Right lobe of liver (tissue), 6 donors: ENCODE measurements at regions not wholly inside any gene's neighbourhood (a gene's known extent, or its start where the extent isn't known, plus 50 kb on each side); places are given as distances from the start of the nearest gene placed in this dataset.

Experiments used
- ATAC-seq, 4 donors: fragments of 200-7000 bp; cut with Tn5 transposase; one replicate each; pipeline ENCODE4 v1.9.1; 2020; ENCODE audit warnings: mild to moderate bottlenecking in 4 of 4, moderate library complexity in 4 of 4
- DNase-seq, 3 donors: peaks; one replicate each; pipeline ENCODE4 v3.0.0-alpha.2; 2020
- H3K27ac ChIP-seq, 3 donors: fragments of 200-600 bp; one replicate each; pipeline ENCODE4 v1.8.0; 2022
- H3K27me3 ChIP-seq, 2 donors: fragments of 200-600 bp; one replicate each; pipeline ENCODE4 v1.8.0; 2022
- H3K36me3 ChIP-seq, 4 donors: fragments of 200-600 bp; sonication (generic) in 1 of 4; one replicate each; pipeline versions ENCODE4 v1.5.1 to v1.8.0; 2017 to 2022; ENCODE audit warnings: control low read depth in 1 of 4
- H3K4me1 ChIP-seq, 4 donors: fragments of 200-600 bp; sonication (generic) in 1 of 4; one replicate each; pipeline versions ENCODE4 v1.5.1 to v1.8.0; 2017 to 2022; ENCODE audit warnings: control low read depth in 1 of 4
- H3K4me3 ChIP-seq, 3 donors: fragments of 200-600 bp; one replicate each; pipeline ENCODE4 v1.8.0; 2022
- H3K9me3 ChIP-seq, 4 donors: fragments of 200-600 bp; sonication (generic) in 1 of 4; one replicate each; pipeline versions ENCODE4 v1.5.1 to v1.8.0; 2017 to 2022; ENCODE audit warnings: control low read depth in 1 of 4
- CTCF ChIP-seq, 4 donors: fragments of 200-600 bp in 3 of 4; fragments of 450-650 bp in 1 of 4; IDR thresholded peaks; one replicate each; pipeline versions ENCODE4 v1.5.1 to v1.8.0; 2016 to 2022; ENCODE audit warnings: antibody characterized with exemption in 4 of 4, mild to moderate bottlenecking in 2 of 4
- POLR2A ChIP-seq: fragments of 450-650 bp; IDR thresholded peaks from one replicate; pipeline ENCODE4 v1.6.1; 2017; ENCODE audit warnings: antibody characterized with exemption, mild to moderate bottlenecking
- WGBS: methylation state at CpG from one replicate; pipeline ENCODE4 v1.1.6; 2018; ENCODE audit warnings: low coverage, low lambda C conversion rate; ENCODE audit not compliant: insufficient coverage; ENCODE audit errors: missing lambda C conversion rate; 5-methylcytosine and 5-hydroxymethylcytosine counted together
- intact Hi-C, 2 donors: fragments of 100-400 bp; cut with DNase I; formaldehyde crosslinking; loops; one replicate each; pipeline versions ENCODE4 v1.11.2 to v1.14.1; 2022
- donor health status: DM: no; HTN: yes; CAD: no.
- donor health status: DM: no; HTN: no; CAD: no.
- donor health status: DM: no; HTN: no; CAD: no.
- donor health status: DM: no; HTN: yes; CAD: no.
- donor health status: DM: no; HTN: yes; CAD: no.

- no peaks in the 10 kb centered on the region for H3K27me3 ChIP-seq
- TF ChIP-seq CTCF (IDR thresholded peaks at IDR 0.05) (no peak), POLR2A (no peak)
- DNase-seq, result no peak
- no peaks in the 10 kb centered on the region for H3K36me3 ChIP-seq
- no peaks in the 10 kb centered on the region for H3K4me1 ChIP-seq
- no peaks in the 10 kb centered on the region for H3K9me3 ChIP-seq
- no peak overlapping the region for H3K4me3 ChIP-seq
- intact Hi-C loops, result no loop called here
- 32% methylated on average over 5 of the region's 5 CpGs for WGBS
- H3K27ac ChIP-seq, result no peak overlapping the region
- ATAC-seq, result no peak
Measured at GRCh38 chr12:97359021-97359690, 103.4 kb upstream of the RMST start.

GRCh38 chr12:97363693-97364092, 98.9 kb upstream of the RMST start:
- 38% methylated on average over 1 of the region's 1 CpG for WGBS
- no peak for TF ChIP-seq CTCF (IDR thresholded peaks at IDR 0.05)
- no peak for TF ChIP-seq POLR2A
- no peak for DNase-seq
- Histone ChIP-seq H3K4me3 (no peak overlapping the region), H3K27me3 (no peaks in the 10 kb centered on the region), H3K27ac (no peak overlapping the region), H3K9me3 (no peaks in the 10 kb centered on the region), H3K4me1 (no peaks in the 10 kb centered on the region), H3K36me3 (no peaks in the 10 kb centered on the region)
- ATAC-seq, result no peak
- intact Hi-C loops, result no loop called here

GRCh38 chr12:97368462-97369163, 94.0 kb upstream of the RMST start:
- TF ChIP-seq CTCF (IDR thresholded peaks at IDR 0.05) (no peak), POLR2A (no peak)
- no peaks in the 10 kb centered on the region for H3K36me3 ChIP-seq
- intact Hi-C loops, result no loop called here
- no peak for DNase-seq
- no peaks in the 10 kb centered on the region for H3K9me3 ChIP-seq
- no peak for ATAC-seq
- no peak overlapping the region for H3K27ac ChIP-seq
- H3K27me3 ChIP-seq, result no peaks in the 10 kb centered on the region
- H3K4me1 ChIP-seq, result no peaks in the 10 kb centered on the region
- H3K4me3 ChIP-seq, result no peak overlapping the region
- WGBS, result 74% methylated on average over 7 of the region's 7 CpGs

GRCh38 chr12:97375310-97375709, 87.3 kb upstream of the RMST start:
- 53% methylated on average over 2 of the region's 2 CpGs for WGBS
- TF ChIP-seq CTCF (IDR thresholded peaks at IDR 0.05) (no peak), POLR2A (no peak)
- intact Hi-C loops, result no loop called here
- DNase-seq (no peak), ATAC-seq (no peak)
- Histone ChIP-seq H3K27me3 (no peaks in the 10 kb centered on the region), H3K4me3 (no peak overlapping the region), H3K9me3 (no peaks in the 10 kb centered on the region), H3K27ac (no peak overlapping the region), H3K4me1 (no peaks in the 10 kb centered on the region), H3K36me3 (no peaks in the 10 kb centered on the region)
